GDM1 (cell line): ENCODE measurements at regions not wholly inside any gene's neighbourhood (a gene's known extent, or its start where the extent isn't known, plus 50 kb on each side); places are given as distances from the start of the nearest gene placed in this dataset.

ENCODE experiments used
- DNase-seq: peaks from one replicate; lab custom pipeline; 2025; lab: John Stamatoyannopoulos, UW

- no peak for DNase-seq
These were observed 985.0 kb upstream of the GOT2 start for GRCh38 chr16:59719121-59719520.

- DNase-seq: no peak
These were observed 973.5 kb upstream of the GOT2 start for GRCh38 chr16:59707436-59708226.

DNA sequence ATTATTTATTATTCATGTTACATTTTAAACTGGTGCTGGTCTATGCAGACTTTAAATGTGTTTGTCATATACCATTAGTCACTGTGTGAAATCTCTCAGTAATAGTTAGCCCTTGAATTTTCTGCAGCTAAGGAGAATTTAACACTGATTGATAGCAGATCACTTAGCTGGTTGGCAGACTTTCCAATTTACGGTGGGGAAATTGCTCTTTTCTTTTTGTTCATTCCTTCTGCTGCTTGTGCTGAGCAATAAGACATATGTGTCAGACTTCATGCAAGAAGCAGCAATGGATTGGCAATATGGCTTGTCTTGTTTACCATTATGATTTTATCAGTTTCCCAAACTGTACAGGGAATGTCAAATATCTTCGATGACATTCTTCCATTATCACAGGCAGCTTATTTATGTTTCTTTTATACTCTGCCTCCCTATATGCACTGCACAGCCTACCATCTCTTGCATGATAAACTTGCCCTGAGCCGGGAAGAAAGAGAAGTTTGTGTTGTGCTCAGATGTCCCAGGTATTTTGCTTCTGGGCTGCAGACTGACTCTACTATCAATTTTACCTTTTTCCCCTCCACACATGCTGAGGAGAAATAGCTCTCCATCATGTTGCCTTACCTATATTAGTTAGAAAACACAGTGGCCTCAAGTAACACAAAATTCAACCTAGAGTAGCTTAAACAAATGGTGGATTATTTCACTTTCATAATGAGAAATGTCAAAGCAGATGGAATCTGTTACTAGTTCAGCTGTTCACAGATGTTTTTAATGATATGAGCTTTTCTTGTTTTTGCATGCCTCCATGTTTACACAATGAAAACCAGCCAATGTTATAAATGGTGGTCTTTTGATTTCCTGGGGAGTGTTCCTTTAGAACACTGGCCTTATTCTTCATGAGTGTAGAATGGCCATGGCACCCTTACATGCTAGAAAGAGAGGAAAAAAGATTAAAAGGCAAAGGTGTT, 968.1 kb upstream of the GOT2 start:
- DNase-seq: no peak

DNA sequence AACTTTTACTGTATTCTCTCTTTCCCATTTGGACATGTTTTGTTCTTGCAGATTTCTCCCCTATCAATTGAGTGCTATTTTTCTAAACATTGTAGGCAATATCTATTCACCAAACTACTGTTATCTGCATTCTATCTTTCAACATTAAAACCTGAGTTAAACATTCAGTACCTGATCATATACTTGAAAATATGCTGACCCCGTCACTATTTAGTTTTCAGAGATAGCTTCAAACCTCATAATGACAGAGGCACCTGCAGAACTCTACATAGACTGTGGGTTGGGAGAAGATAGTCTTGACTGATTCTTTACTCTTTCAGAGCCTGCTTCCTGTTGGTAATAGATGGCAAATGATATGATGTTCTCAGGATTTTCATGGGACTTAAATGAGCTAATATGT, 965.7 kb upstream of the GOT2 start:
- no peak for DNase-seq

- DNase-seq: no peak
These were observed 964.4 kb upstream of the GOT2 start for GRCh38 chr16:59698346-59699020.

DNA sequence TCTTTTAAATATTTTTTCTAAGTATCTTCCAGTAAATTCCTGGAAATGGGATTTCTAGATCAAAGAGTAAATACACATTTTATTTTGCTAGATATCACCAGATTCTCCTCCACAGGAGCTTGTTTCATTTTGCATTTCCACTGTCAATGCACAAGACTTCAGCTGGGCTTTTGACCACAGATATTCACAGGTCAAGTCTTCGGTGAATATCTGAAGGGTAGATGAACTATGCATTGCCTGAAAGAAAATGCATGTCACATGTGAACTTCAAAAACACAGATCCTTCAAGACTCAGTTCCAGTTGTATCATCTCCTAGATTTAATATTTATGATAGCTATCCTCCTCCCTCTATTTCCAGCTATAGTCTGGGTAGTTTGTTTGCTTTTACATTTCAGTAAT, 963.6 kb upstream of the GOT2 start:
- no peak for DNase-seq

DNA sequence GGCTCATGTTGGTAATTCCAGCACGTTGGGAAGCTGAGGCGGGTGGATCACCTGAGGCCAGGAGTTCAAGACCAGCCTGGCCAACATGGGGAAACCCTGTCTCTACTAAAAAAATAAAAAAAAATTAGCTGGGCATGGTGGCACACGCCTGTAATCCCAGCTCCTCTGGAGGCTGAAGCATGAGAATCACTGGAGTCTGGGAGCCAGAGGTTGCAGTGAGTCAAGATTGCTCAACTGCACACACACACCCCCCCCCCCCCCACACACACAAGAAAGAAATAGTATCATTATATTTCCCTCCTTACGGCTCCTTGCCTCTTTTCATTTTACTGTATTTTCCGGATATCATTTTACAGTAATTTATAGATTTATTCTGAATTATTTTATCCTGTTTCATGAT, 963.1 kb upstream of the GOT2 start:
- no peak for DNase-seq

- no peak for DNase-seq
These were observed 962.4 kb upstream of the GOT2 start for GRCh38 chr16:59696495-59696894.

DNA sequence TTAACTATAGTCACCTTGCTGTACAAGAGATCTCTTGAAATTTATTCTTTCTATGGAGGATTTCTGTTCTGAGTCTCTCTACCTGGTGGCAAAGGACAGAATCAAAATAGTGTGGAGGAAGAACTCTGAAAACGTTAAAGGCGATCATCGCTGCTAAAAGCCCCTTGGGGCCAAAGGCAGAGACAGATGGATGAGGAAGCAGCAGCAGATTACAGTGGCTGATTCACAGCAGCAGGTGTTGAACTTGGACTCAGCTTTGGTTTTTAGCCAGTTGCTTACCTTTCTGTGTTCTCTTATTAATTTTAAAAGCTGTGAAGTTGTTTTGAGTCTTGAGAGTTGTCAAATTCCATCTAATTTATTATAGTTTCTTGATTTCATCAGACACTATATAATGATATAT, 956.1 kb upstream of the GOT2 start:
- no peak for DNase-seq

GRCh38 chr16:59688006-59688405, 953.9 kb upstream of the GOT2 start:
- DNase-seq: no peak

DNA sequence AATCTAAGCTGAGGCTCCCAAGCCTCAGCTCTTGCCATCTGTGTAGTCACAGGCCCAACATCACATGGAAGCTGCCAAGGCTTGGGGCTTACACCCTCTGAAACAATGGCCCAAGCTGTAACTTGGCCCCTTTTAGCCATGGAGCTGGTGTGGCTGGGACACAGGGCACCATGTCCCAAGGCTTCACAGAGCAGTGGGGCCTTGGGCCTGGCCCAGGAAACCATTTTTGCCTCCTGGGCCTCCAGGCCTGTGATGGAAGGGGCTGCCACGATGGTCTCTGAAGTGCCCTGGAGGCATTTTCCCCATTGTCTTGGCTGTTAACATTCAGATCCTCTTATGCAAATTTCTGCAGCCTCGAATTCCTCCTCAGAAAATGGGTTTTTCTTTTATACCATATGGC, 952.3 kb upstream of the GOT2 start:
- no peak for DNase-seq

DNA sequence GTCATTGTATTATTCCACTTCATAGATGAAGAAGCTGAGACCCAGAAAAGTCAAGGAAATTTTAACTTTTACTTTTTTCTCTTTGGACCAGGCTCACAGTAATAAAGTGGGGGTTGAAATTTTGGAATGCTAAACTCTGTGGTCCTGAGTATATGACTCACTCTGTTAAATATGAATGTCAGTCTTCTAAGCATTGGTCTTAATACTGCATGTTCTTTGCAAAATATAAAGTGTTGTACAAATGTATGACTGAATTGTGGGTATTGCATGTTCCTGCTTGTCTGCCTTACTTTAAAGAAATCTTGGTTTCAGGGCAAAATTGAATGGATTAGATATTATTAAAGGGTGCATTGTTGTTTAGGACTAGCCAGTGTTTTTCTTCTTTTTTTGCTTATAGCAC, 950.8 kb upstream of the GOT2 start:
- no peak for DNase-seq

DNA sequence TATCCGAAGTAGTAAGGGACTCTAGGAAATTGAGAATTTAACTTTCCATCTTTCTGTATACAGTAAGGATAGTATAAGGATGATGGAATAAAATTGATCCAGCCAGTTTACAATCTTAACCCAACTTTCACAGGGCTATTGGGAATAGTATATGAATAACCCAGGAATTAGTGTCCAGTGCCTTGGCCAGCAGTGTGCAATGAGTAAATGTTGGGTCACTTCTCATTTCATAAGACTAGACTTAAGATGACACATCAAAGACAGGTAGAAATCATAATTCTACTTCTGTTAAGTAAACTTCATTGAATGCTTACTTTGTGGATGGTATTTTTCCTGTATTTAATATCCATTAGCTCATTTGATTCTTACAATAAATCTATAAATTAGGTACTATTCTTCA, 949.6 kb upstream of the GOT2 start:
- no peak for DNase-seq

DNA sequence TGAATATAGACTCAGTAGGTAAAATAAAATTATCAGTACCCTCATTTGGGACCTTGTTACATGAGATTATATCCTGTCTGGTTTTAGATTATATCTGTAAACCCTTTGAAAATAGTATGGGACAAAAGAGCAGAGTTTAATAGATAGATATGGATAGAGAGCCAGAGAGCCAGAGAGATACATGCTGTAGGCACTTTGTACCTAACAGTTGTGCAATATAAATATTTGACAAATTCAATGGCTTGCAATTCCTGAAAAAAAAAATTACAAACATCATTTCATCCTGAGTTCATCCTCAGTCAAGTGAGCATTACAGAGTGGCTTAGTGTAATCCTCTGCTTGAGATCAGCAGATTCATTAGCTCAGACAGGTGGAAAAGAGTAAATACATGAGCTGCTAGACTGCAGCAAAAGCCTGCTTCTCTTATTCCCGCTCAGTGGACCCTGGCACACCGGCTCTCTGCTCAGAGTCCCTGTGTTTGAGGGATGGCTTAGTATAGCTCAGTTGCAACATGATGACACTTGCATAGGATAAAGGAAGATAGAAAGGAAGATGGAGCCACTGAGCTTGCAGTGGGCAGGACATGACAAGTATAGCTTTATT, 931.6 kb upstream of the GOT2 start:
- DNase-seq: no peak

DNA sequence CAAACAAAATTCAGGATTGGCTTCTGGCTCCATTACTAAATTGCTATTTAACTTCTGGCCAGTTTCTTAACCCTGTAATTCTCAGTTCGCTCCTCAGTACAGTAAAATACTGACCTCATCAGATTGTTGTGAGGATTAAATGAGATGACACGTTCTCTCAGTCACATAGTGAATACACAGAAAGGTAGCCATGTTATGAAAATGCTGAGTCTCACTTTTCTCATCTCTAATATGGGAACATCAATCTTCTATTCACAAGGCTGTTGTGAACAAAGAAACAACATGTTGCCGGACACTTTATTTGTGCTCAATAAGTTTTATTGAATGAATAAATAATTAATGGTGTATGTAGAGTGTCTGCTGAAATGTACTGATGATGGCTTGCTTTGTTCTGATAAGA, 924.5 kb upstream of the GOT2 start:
- DNase-seq: no peak

- no peak for DNase-seq
These were observed 920.9 kb upstream of the GOT2 start for GRCh38 chr16:59655031-59655430.

GRCh38 chr16:59654455-59654854, 920.3 kb upstream of the GOT2 start:
- no peak for DNase-seq

DNA sequence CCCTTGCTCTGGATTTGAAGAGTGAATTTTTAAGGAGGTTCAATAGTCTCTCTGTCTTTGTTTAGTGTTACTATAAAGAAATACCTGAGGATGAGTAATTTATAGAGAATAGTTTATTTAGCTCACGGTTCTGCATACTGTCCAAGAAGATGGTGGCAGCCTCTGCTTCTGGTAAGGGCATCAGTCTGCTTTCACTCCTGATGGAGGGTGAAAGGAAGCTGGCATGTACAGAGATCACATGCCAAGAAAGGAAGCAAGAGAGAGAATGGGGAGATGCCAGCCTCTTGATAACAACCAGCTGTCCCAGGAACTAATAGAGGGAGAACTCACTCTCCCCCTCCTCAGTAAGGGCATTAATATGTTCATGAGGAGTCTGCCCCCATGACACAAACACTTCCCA, 917.5 kb upstream of the GOT2 start:
- DNase-seq: no peak

- DNase-seq: no peak
These were observed 911.1 kb upstream of the GOT2 start for GRCh38 chr16:59645194-59645593.

- DNase-seq: no peak
These were observed 901.6 kb upstream of the GOT2 start for GRCh38 chr16:59635674-59636073.

GRCh38 chr16:59634951-59635350, 900.8 kb upstream of the GOT2 start:
- DNase-seq: no peak

GRCh38 chr16:59634004-59634579, 900.0 kb upstream of the GOT2 start:
- no peak for DNase-seq
